ENCODE measurements at regions not wholly inside any gene's neighbourhood (a gene's known extent, or its start where the extent isn't known, plus 50 kb on each side); places are given as distances from the start of the nearest gene placed in this dataset.

GRCh38 chr4:147400721-147401120 lies 80.2 kb upstream of the EDNRA start:
- no peak for TF ChIP-seq CTCF (IDR thresholded peaks at IDR 0.05)
- no peak for TF ChIP-seq POLR2A (IDR thresholded peaks at IDR 0.05)
